ENCODE measurements at regions not wholly inside any gene's neighbourhood (a gene's known extent, or its start where the extent isn't known, plus 50 kb on each side); places are given as distances from the start of the nearest gene placed in this dataset.

- Histone ChIP-seq H3K27ac (ENCODE audit: low read depth, low read length) (no peak overlapping the region), H3K79me2 (ENCODE audit: insufficient read depth, low read length) (no peaks in the 10 kb centered on the region), H3K36me3 (ENCODE audit: low read length) (no peaks in the 10 kb centered on the region), H3K4me2 (ENCODE audit: low read depth, low read length, poor library complexity, severe bottlenecking) (no peak overlapping the region), H2AFZ (ENCODE audit: low read depth, low read length, severe bottlenecking) (no peak overlapping the region), H3K9me3 (ENCODE audit: insufficient read depth, low read length) (no peaks in the 10 kb centered on the region), H3K4me3 (ENCODE audit: insufficient read depth, low read length, poor library complexity, severe bottlenecking) (no peak overlapping the region), H4K20me1 (ENCODE audit: low read depth, low read length) (no peaks in the 10 kb centered on the region), H3K9me2 (replicated peaks; ENCODE audit: insufficient read depth, low read length) (no peaks in the 10 kb centered on the region), H3K27me3 (ENCODE audit: low read length) (no peaks in the 10 kb centered on the region), H3F3A (ENCODE audit: insufficient read depth) (no peaks in the 10 kb centered on the region), H3K9ac (ENCODE audit: low read length) (no peak overlapping the region)
- TF ChIP-seq EZH2phosphoT487 (conservative IDR thresholded peaks at IDR 0.05; ENCODE audit: low read length): no peak
- TF ChIP-seq, protein P1, sequence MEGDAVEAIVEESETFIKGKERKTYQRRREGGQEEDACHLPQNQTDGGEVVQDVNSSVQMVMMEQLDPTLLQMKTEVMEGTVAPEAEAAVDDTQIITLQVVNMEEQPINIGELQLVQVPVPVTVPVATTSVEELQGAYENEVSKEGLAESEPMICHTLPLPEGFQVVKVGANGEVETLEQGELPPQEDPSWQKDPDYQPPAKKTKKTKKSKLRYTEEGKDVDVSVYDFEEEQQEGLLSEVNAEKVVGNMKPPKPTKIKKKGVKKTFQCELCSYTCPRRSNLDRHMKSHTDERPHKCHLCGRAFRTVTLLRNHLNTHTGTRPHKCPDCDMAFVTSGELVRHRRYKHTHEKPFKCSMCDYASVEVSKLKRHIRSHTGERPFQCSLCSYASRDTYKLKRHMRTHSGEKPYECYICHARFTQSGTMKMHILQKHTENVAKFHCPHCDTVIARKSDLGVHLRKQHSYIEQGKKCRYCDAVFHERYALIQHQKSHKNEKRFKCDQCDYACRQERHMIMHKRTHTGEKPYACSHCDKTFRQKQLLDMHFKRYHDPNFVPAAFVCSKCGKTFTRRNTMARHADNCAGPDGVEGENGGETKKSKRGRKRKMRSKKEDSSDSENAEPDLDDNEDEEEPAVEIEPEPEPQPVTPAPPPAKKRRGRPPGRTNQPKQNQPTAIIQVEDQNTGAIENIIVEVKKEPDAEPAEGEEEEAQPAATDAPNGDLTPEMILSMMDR (IDR thresholded peaks at IDR 0.05; ENCODE audit: insufficient read depth, low read length, poor library complexity, severe bottlenecking): no peak
Measured at GRCh38 chr15:91604122-91604521, 249.4 kb upstream of the SLCO3A1 start.

- Histone ChIP-seq H3K36me3 (ENCODE audit: low read length) (no peaks in the 10 kb centered on the region), H3K9ac (ENCODE audit: low read length) (no peak overlapping the region), H3K9me2 (replicated peaks; ENCODE audit: insufficient read depth, low read length) (no peaks in the 10 kb centered on the region), H3K27me3 (ENCODE audit: low read length) (no peaks in the 10 kb centered on the region), H3K79me2 (ENCODE audit: insufficient read depth, low read length) (no peaks in the 10 kb centered on the region), H3K27ac (ENCODE audit: low read depth, low read length) (no peak overlapping the region), H2AFZ (ENCODE audit: low read depth, low read length, severe bottlenecking) (no peak overlapping the region), H4K20me1 (ENCODE audit: low read depth, low read length) (no peaks in the 10 kb centered on the region), H3K9me3 (ENCODE audit: insufficient read depth, low read length) (no peaks in the 10 kb centered on the region), H3K4me3 (ENCODE audit: insufficient read depth, low read length, poor library complexity, severe bottlenecking) (no peak overlapping the region), H3K4me2 (ENCODE audit: low read depth, low read length, poor library complexity, severe bottlenecking) (no peak overlapping the region), H3F3A (ENCODE audit: insufficient read depth) (no peaks in the 10 kb centered on the region)
- TF ChIP-seq, protein P1 (IDR thresholded peaks at IDR 0.05; ENCODE audit: insufficient read depth, low read length, poor library complexity, severe bottlenecking): no peak
- no peak for TF ChIP-seq EZH2phosphoT487 (conservative IDR thresholded peaks at IDR 0.05; ENCODE audit: low read length)
Measured at GRCh38 chr15:91605576-91605975, 247.9 kb upstream of the SLCO3A1 start.

GRCh38 chr15:91609231-91609630 lies 244.3 kb upstream of the SLCO3A1 start:
- no peak overlapping the region for H3K4me2 ChIP-seq (ENCODE audit: low read depth, low read length, poor library complexity, severe bottlenecking)
- no peak overlapping the region for H3K27ac ChIP-seq (ENCODE audit: low read depth, low read length)
- H3K36me3 ChIP-seq (ENCODE audit: low read length): no peaks in the 10 kb centered on the region
- no peaks in the 10 kb centered on the region for H3K9me3 ChIP-seq (ENCODE audit: insufficient read depth, low read length)
- no peak overlapping the region for H3K4me3 ChIP-seq (ENCODE audit: insufficient read depth, low read length, poor library complexity, severe bottlenecking)
- no peaks in the 10 kb centered on the region for H3K9me2 ChIP-seq (replicated peaks; ENCODE audit: insufficient read depth, low read length)
- no peaks in the 10 kb centered on the region for H4K20me1 ChIP-seq (ENCODE audit: low read depth, low read length)
- no peaks in the 10 kb centered on the region for H3K79me2 ChIP-seq (ENCODE audit: insufficient read depth, low read length)
- H3K27me3 ChIP-seq (ENCODE audit: low read length): no peaks in the 10 kb centered on the region
- TF ChIP-seq, protein P1 (IDR thresholded peaks at IDR 0.05; ENCODE audit: insufficient read depth, low read length, poor library complexity, severe bottlenecking): no peak
- no peak for TF ChIP-seq EZH2phosphoT487 (conservative IDR thresholded peaks at IDR 0.05; ENCODE audit: low read length)
- H3K9ac ChIP-seq (ENCODE audit: low read length): no peak overlapping the region
- no peaks in the 10 kb centered on the region for H3F3A ChIP-seq (ENCODE audit: insufficient read depth)
- H2AFZ ChIP-seq (ENCODE audit: low read depth, low read length, severe bottlenecking): no peak overlapping the region

Measured in SU-DHL-6 (cell line).